ENCODE measurements at regions not wholly inside any gene's neighbourhood (a gene's known extent, or its start where the extent isn't known, plus 50 kb on each side); places are given as distances from the start of the nearest gene placed in this dataset.

DNA sequence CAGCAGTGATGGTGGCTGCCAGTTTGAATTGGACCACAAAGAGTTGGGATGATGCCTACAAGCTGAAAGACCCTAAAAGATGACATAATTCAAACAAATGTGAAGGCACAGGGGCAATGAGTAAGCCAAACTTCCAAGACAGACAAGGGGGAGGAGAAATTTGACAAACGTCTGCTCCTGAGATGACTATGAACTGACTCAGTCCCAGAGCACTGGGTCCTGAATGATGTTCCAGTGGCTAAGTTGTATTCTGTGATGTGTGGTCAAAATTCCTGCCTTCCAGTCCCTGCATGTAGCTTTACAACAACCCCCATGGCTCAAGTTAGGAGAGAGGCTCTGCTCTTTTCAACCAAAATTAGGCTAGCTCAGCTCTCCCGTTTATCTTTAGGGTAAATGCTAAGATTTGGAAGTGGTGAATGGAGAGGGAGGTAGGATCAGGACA, 86.1 kb upstream of the SIRPA start:
- H3K4me1 ChIP-seq, result peaks cover 56% of the 10 kb centered on the region
- DNase-seq (ENCODE audit: low spot score in 2 of 2), result no peak
- no peaks in the 10 kb centered on the region for H3K27me3 ChIP-seq
- no peaks in the 10 kb centered on the region for H3K9me3 ChIP-seq
- no peaks in the 10 kb centered on the region for H3K36me3 ChIP-seq
- WGBS, result 64% methylated on average over 2 of the region's 2 CpGs
- H3K4me3 ChIP-seq, result no peak overlapping the region
- TF ChIP-seq POLR2A (IDR thresholded peaks at IDR 0.05) (no peak), EP300 (IDR thresholded peaks at IDR 0.05) (no peak), POLR2AphosphoS5 (IDR thresholded peaks at IDR 0.05) (no peak)
- TF ChIP-seq, protein P1, sequence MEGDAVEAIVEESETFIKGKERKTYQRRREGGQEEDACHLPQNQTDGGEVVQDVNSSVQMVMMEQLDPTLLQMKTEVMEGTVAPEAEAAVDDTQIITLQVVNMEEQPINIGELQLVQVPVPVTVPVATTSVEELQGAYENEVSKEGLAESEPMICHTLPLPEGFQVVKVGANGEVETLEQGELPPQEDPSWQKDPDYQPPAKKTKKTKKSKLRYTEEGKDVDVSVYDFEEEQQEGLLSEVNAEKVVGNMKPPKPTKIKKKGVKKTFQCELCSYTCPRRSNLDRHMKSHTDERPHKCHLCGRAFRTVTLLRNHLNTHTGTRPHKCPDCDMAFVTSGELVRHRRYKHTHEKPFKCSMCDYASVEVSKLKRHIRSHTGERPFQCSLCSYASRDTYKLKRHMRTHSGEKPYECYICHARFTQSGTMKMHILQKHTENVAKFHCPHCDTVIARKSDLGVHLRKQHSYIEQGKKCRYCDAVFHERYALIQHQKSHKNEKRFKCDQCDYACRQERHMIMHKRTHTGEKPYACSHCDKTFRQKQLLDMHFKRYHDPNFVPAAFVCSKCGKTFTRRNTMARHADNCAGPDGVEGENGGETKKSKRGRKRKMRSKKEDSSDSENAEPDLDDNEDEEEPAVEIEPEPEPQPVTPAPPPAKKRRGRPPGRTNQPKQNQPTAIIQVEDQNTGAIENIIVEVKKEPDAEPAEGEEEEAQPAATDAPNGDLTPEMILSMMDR (IDR thresholded peaks at IDR 0.05), result no peak
- no peak overlapping the region for H3K27ac ChIP-seq

DNA sequence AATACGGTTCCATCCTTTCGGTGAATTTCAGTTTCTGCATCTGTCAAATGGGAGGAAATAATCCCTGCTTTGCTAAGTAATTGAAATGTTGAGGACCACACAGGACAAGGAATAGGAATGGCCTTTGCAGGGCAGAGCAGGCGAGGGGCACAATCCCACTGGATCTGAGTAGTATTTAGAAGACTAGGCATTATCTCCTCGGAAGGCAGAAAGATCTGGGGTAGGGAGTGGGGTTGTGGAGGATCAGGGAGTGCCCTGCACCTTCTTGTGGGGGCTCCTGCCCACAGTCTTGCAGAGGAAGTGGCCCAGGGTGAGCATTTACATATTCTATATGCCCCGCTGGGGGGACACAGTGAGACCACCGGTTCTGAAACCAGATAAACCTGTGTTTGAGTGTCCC, 87.1 kb upstream of the SIRPA start:
- Histone ChIP-seq H3K4me3 (no peak overlapping the region), H3K4me1 (peaks cover 64% of the 10 kb centered on the region), H3K36me3 (no peaks in the 10 kb centered on the region), H3K9me3 (no peaks in the 10 kb centered on the region), H3K27ac (no peak overlapping the region), H3K27me3 (no peaks in the 10 kb centered on the region)
- 83% methylated on average over 6 of the region's 6 CpGs for WGBS
- no peak for TF ChIP-seq EP300 (IDR thresholded peaks at IDR 0.05)
- TF ChIP-seq POLR2A (IDR thresholded peaks at IDR 0.05), result no peak
- TF ChIP-seq, protein P1 (IDR thresholded peaks at IDR 0.05), result no peak
- no peak for TF ChIP-seq POLR2AphosphoS5 (IDR thresholded peaks at IDR 0.05)
- no peak for DNase-seq (ENCODE audit: low spot score in 2 of 2)

DNA sequence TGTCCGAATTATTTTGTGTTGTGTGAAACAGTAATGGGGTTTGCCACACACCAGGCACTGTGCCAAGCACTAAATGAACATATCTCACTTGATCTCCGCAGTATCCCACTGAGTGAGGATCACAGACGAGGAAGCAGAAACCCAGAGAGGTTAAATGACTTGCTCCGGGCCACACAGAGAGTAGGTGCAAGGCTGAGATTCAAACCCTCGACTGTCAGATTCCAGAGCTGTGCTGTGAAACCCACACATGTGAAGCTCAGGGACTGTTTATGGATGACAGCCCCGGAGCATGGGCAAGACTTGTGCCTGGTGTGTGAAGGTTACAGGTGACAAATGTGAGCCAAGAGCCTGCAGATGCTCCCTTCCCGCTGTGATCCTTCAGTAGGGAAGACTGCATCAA, 87.8 kb upstream of the SIRPA start:
- H3K27me3 ChIP-seq, result no peaks in the 10 kb centered on the region
- H3K27ac ChIP-seq, result no peak overlapping the region
- H3K36me3 ChIP-seq, result no peaks in the 10 kb centered on the region
- TF ChIP-seq POLR2AphosphoS5 (IDR thresholded peaks at IDR 0.05) (no peak), POLR2A (IDR thresholded peaks at IDR 0.05) (no peak), EP300 (IDR thresholded peaks at IDR 0.05) (no peak)
- TF ChIP-seq, protein P1 (IDR thresholded peaks at IDR 0.05), result no peak
- no peak for DNase-seq (ENCODE audit: low spot score in 2 of 2)
- H3K4me1 ChIP-seq, result peaks cover 64% of the 10 kb centered on the region
- no peaks in the 10 kb centered on the region for H3K9me3 ChIP-seq
- WGBS, result 67% methylated on average over 7 of the region's 7 CpGs
- H3K4me3 ChIP-seq, result no peak overlapping the region

DNA sequence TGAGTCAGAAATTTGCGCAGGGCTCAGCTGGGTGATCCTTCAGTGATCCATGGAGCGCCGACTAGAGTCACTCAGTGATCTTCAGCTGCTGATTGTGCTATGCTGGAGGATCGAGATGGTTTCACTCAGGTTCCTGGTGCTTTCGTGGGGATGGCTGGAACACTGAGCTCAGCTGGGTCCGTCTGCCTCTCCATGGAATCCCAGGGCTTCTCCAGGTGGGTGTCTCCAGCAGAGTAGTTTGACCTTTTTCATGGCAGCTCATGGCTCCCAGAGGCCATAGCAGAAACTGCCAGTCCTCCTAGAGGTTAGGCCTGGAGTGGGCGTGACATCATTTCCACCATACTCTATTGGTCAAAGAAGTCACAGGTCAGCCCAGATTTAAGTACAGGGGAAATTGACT, 88.8 kb upstream of the SIRPA start:
- H3K27ac ChIP-seq, result no peak overlapping the region
- 92% methylated on average over 5 of the region's 7 CpGs for WGBS
- no peak for DNase-seq (ENCODE audit: low spot score in 2 of 2)
- TF ChIP-seq POLR2AphosphoS5 (IDR thresholded peaks at IDR 0.05) (no peak), POLR2A (IDR thresholded peaks at IDR 0.05) (no peak), EP300 (IDR thresholded peaks at IDR 0.05) (no peak)
- TF ChIP-seq, protein P1 (IDR thresholded peaks at IDR 0.05), result no peak
- H3K36me3 ChIP-seq, result no peaks in the 10 kb centered on the region
- H3K4me3 ChIP-seq, result no peak overlapping the region
- H3K4me1 ChIP-seq, result peaks cover 64% of the 10 kb centered on the region
- no peaks in the 10 kb centered on the region for H3K27me3 ChIP-seq
- H3K9me3 ChIP-seq, result no peaks in the 10 kb centered on the region

DNA sequence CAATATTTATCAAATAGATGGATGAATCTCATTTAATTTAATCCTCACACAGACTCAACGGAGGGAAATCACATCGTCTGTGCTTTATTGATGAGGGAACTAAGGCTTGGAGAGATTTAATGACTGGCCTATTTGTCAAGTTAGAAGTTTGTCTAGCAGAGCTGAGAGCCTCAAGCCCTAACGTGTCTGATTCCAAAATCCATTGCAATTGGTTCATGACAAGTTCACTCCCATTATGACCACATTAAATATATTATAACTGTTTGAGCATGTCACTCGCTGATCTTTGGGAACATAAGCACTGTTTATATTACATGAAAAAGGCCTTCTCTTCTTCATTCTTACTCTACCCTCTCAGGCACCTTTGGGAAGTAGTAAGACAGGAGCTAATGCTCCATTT, 89.4 kb upstream of the SIRPA start:
- no peaks in the 10 kb centered on the region for H3K9me3 ChIP-seq
- H3K4me3 ChIP-seq, result no peak overlapping the region
- no peaks in the 10 kb centered on the region for H3K27me3 ChIP-seq
- no peak overlapping the region for H3K27ac ChIP-seq
- H3K36me3 ChIP-seq, result no peaks in the 10 kb centered on the region
- TF ChIP-seq, protein P1 (IDR thresholded peaks at IDR 0.05), result no peak
- TF ChIP-seq POLR2AphosphoS5 (IDR thresholded peaks at IDR 0.05) (no peak), EP300 (IDR thresholded peaks at IDR 0.05) (no peak), POLR2A (IDR thresholded peaks at IDR 0.05) (no peak)
- WGBS, result 53% methylated on average over 4 of the region's 4 CpGs
- no peak for DNase-seq (ENCODE audit: low spot score in 2 of 2)
- peaks cover 59% of the 10 kb centered on the region for H3K4me1 ChIP-seq
